Activated T-helper 1 cell treated with anti-CD3 and anti-CD28 coated beads, Interleukin-12 subunit alpha, Interleukin-12 subunit beta, Interleukin-2, Interleukin-4 antibody, amounts not matched to agents 30 ng/mL and 10 ng/mL and 1 ng/mL, durations not matched to agents 14 hours and 24 hours and 36 hours (primary cell): ENCODE measurements at regions not wholly inside any gene's neighbourhood (a gene's known extent, or its start where the extent isn't known, plus 50 kb on each side); places are given as distances from the start of the nearest gene placed in this dataset.
"Not testable (repeated sequence)": the region's sequence is repeated elsewhere in the genome, so short reads cannot be mapped to it uniquely, and the experiment has no call there.

ENCODE experiments used
- DNase-seq: peaks from one replicate; pipeline ENCODE4 v3.0.0; 2021; ENCODE audit warnings: low spot score
- H3K27ac Mint-ChIP-seq: one replicate; pipeline ENCODE4 v1.8.0; 2021; ENCODE audit warnings: mild to moderate bottlenecking, mixed read lengths
- H3K27me3 Mint-ChIP-seq: one replicate; pipeline ENCODE4 v1.8.0; 2022; ENCODE audit warnings: mild to moderate bottlenecking, moderate library complexity, mixed read lengths; ENCODE audit not compliant: insufficient read depth
- H3K36me3 Mint-ChIP-seq: one replicate; pipeline ENCODE4 v1.8.0; 2021; ENCODE audit warnings: low read depth, mixed read lengths
- H3K4me1 Mint-ChIP-seq: one replicate; pipeline ENCODE4 v1.8.0; 2021; ENCODE audit warnings: low read depth, mixed read lengths
- H3K4me3 Mint-ChIP-seq: one replicate; pipeline ENCODE4 v1.8.0; 2021; ENCODE audit warnings: mild to moderate bottlenecking, moderate library complexity, mixed read lengths
- H3K9me3 Mint-ChIP-seq: one replicate; pipeline ENCODE4 v1.8.0; 2021; ENCODE audit warnings: mixed read lengths
- intact Hi-C: fragments of 100-400 bp; cut with micrococcal nuclease; formaldehyde crosslinking; loops from one replicate; pipeline ENCODE4 v1.15.1; 2024

DNA sequence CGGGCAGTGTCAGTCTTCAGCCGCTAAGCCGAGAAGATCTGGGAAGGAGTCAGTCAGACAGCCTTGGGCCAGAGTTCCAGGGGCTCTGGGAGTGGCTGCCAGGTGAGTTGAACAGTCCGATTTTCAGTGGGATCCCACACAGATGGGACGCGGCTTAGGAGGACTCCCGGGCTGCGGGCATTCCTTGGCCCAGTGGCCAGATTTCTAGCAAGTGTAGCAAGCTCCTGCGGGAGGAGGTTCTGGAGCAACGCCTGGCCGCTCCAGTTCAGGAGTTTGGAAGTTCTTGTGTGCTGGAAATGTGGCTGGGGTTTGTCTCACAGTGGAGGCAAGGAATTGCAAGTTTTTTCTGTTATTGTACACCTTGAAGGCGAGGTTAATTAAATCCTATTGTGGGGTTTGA, 414.0 kb upstream of the EPHA7 start:
- H3K27ac Mint-ChIP-seq, H3K9me3 Mint-ChIP-seq, H3K27me3 Mint-ChIP-seq, H3K4me1 Mint-ChIP-seq, DNase-seq, H3K4me3 Mint-ChIP-seq, intact Hi-C loops, H3K36me3 Mint-ChIP-seq: not testable (repeated sequence)

DNA sequence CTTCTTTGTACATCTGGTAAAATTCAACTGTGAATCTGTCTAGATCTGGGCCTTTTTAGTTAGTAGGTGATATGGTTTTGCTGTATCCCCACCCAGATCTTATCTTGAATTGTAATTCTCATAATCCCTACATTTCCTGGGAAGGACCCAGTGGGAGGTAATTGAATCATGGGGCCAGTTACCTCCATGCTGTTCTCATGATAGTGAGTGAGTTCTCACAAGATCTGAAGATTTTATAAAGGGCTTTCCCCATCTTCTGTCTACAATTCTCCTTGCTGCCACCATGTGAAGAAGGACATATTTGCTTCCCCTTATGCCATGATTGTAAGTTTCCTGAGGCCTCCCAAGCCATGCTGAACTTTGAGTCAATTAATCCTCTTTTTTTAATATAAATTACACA, 410.4 kb upstream of the EPHA7 start:
- peaks cover 14% of the 10 kb centered on the region for H3K9me3 Mint-ChIP-seq
- DNase-seq, H3K4me3 Mint-ChIP-seq, intact Hi-C loops, H3K4me1 Mint-ChIP-seq, H3K36me3 Mint-ChIP-seq, H3K27me3 Mint-ChIP-seq, H3K27ac Mint-ChIP-seq: not testable (repeated sequence)

DNA sequence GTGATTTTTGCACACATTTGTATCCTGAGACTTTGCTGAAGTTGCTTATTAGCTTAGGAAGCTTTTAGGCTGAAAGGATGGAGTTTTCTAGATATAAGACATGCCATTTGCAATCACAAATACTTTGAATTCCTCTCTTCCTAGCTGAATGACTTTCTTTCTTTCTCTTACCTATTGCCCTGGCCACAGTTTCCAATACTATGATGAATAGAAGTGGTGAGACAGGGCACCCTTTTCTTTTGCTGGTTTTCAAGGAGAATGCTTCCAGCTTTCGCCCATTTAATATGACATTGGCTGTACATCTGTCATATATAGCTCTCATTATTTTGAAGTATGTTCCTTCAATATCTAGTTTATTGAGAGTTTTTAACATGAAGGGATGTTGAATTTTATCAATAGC, 409.6 kb upstream of the EPHA7 start:
- H3K4me3 Mint-ChIP-seq: no peak overlapping the region
- intact Hi-C loops: no loop called here
- H3K9me3 Mint-ChIP-seq: peaks cover 14% of the 10 kb centered on the region
- H3K27ac Mint-ChIP-seq: no peak overlapping the region
- peaks cover 1% of the 10 kb centered on the region for H3K27me3 Mint-ChIP-seq
- H3K4me1 Mint-ChIP-seq: no peaks in the 10 kb centered on the region
- DNase-seq: no peak
- H3K36me3 Mint-ChIP-seq: no peaks in the 10 kb centered on the region

DNA sequence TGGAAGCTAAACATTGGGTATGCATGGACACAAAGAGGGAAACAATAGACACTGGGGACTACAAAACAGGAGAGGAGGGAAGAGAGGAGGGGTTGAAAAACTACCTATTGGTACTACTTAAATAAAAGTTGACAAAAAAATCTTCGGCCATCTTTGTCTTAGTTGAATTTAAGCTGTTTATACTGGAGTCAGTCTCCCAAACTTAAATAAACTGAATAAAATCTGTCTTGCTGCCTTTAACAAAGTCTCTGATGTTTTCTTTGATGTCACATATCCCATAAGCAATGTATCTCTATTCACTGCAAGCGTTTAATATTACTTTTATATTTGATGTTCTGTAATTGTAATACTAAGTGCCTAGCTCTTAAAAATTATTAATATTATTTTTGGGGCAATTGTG, 409.2 kb upstream of the EPHA7 start:
- Mint-ChIP-seq H3K27ac (no peak overlapping the region), H3K9me3 (peaks cover 14% of the 10 kb centered on the region), H3K4me1 (no peaks in the 10 kb centered on the region), H3K27me3 (peaks cover 1% of the 10 kb centered on the region), H3K36me3 (no peaks in the 10 kb centered on the region), H3K4me3 (no peak overlapping the region)
- no peak for DNase-seq
- intact Hi-C loops: no loop called here

DNA sequence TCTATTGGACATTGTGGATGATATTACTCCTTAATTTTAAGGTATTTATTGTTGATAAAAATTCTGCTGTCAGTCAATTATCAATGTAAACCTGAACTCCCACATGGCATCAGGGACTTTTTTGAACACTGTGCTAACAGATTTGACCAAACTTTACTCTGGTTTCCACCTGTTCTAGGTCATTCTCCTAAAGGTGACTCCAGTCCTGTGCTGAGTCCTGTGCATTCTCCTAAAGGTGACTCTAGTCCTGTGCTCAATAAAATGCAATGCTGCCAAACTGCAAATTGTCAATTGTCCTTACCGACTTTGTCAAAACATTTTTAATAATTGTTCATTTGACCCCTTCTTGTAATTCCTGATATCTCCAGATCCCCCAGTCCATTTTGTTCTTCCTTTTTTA, 408.4 kb upstream of the EPHA7 start:
- H3K27me3 Mint-ChIP-seq: peaks cover 1% of the 10 kb centered on the region
- no peaks in the 10 kb centered on the region for H3K36me3 Mint-ChIP-seq
- no peak overlapping the region for H3K27ac Mint-ChIP-seq
- peaks cover 14% of the 10 kb centered on the region for H3K9me3 Mint-ChIP-seq
- intact Hi-C loops: no loop called here
- H3K4me3 Mint-ChIP-seq: no peak overlapping the region
- H3K4me1 Mint-ChIP-seq: no peaks in the 10 kb centered on the region
- no peak for DNase-seq

DNA sequence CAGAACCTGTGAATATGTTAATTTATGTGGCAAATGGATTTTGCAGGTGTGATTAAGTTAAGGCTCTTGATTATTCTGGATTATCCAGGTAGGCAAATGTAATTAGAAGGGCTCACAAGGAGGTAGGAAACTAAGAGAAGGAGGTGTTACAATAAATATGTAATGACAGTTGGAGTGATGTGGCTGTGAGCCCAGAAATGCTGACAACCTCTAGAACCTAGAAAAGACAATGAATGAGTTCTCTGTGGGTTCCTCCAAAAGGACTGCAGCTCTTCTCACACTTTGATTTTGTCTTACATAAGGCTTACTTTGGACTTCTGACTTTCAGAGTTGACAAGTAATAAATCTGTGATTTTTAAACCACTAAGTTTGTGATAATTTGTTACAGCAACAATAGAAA, 406.6 kb upstream of the EPHA7 start:
- H3K36me3 Mint-ChIP-seq: no peaks in the 10 kb centered on the region
- H3K9me3 Mint-ChIP-seq: peaks cover 6% of the 10 kb centered on the region
- no peak overlapping the region for H3K4me3 Mint-ChIP-seq
- H3K27ac Mint-ChIP-seq: no peak overlapping the region
- H3K27me3 Mint-ChIP-seq: peaks cover 1% of the 10 kb centered on the region
- intact Hi-C loops: no loop called here
- no peak for DNase-seq
- no peaks in the 10 kb centered on the region for H3K4me1 Mint-ChIP-seq

DNA sequence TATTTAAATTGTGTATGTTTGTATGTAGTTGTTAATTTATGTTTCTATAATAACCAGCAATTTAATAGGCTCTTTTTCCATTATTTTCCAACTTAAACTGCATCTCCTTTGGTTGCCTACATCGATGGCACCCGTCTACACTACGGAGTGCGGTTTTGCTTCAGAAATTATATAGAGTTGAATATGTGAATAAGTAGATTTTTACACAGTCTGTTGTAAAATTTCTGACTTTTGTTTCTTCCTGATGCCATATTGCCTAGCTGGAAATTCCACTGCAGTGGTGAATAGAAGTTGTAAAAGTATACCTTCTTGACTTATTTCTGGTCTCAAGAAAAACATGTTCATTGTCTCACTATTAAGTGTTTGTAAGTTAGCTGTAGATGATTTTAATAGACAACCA, 404.1 kb upstream of the EPHA7 start:
- H3K9me3 Mint-ChIP-seq: peaks cover 6% of the 10 kb centered on the region
- no peaks in the 10 kb centered on the region for H3K36me3 Mint-ChIP-seq
- no peaks in the 10 kb centered on the region for H3K4me1 Mint-ChIP-seq
- intact Hi-C loops: no loop called here
- H3K27me3 Mint-ChIP-seq: peaks cover 1% of the 10 kb centered on the region
- no peak for DNase-seq
- no peak overlapping the region for H3K4me3 Mint-ChIP-seq
- no peak overlapping the region for H3K27ac Mint-ChIP-seq

DNA sequence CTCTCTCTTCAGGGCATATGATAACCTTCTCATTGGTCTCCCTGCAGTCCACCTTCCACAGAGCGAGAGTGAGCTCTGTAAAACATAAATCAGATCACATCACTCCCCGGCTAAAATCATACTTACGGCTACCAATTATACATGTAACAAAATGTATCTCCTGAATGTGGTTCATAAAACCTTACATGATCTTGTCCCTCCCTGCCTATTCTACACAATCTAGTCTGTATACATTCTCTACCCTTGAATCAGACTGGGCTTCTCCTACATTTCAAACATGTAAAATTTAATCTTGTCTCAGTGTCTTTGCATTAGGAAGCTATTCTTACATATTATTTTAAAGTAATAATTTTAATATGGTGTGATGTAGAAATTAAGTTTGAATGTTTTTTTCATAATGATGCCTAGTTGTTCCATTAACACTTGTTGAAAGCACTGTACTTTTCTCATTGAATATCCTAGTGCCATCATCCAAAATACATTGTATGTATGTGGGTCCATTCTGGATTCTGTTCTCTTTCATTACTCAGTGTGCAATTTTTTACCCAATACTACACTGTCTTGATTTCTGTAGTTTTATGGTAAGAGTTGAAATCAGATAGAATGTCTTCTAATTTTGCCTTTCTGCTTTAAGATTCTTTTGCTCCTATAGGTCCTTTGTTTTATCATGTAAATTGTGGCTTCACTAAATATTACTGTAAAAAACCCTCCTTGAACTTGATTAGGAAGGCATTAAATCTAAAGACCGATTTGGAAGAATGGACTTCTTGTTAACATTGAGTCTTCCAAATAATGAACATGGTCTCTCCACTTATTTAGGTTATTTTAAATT, 403.3 kb upstream of the EPHA7 start:
- no peaks in the 10 kb centered on the region for H3K27me3 Mint-ChIP-seq
- H3K36me3 Mint-ChIP-seq: no peaks in the 10 kb centered on the region
- H3K27ac Mint-ChIP-seq: no peak overlapping the region
- no peaks in the 10 kb centered on the region for H3K4me1 Mint-ChIP-seq
- no peak overlapping the region for H3K4me3 Mint-ChIP-seq
- DNase-seq: no peak
- no peaks in the 10 kb centered on the region for H3K9me3 Mint-ChIP-seq
- intact Hi-C loops: no loop called here

DNA sequence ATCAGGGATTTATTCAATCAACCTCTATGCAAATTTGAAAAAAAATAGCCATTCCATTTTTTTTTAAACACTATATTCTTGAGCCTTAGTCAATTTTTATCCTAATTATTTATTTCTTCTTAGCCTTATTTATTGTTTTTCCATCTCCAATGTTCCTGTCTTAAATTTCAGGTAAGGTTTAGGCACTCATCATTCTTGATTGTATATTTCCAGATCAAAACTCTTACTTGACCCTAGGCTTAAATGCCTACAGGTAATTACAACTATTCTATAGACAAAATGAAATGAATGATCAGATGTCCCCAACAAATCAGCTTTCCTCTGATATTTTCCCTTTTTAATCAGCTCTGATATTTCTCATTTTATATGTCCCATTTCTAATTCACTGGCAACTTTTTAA, 402.6 kb upstream of the EPHA7 start:
- intact Hi-C loops: no loop called here
- Mint-ChIP-seq H3K9me3 (no peaks in the 10 kb centered on the region), H3K36me3 (no peaks in the 10 kb centered on the region), H3K4me3 (no peak overlapping the region), H3K27me3 (no peaks in the 10 kb centered on the region), H3K27ac (no peak overlapping the region), H3K4me1 (no peaks in the 10 kb centered on the region)
- no peak for DNase-seq

DNA sequence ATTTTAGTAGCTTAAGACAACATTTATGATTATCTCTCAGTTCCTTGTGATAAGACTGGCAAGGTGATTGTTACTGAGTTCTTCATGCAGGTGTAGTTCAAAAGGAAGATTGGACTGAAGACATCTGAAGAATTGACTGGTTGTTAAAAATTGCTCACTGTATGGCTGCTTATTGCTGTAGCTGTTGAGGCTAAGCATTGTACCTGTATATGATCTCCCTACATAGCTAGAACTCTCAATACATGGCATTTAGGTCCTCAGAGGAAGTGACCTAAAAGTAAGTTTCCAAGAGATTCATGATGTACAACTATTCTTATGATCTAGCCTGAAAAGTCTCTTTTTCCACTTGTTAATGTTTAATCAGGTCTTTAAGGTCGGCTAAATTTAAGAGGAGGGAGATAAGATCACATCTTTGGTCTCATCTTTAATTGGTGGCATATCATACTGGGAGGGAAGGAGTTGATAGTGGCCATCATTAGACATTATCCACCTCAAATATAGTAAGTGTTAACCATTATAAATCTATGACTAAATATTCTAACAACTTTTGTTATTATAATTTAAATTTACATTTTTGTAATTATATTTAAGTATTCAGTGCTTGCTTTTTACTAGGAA, 401.2 kb upstream of the EPHA7 start:
- Mint-ChIP-seq H3K27ac (no peak overlapping the region), H3K9me3 (no peaks in the 10 kb centered on the region), H3K4me3 (no peak overlapping the region), H3K36me3 (no peaks in the 10 kb centered on the region), H3K4me1 (no peaks in the 10 kb centered on the region), H3K27me3 (no peaks in the 10 kb centered on the region)
- intact Hi-C loops: no loop called here
- DNase-seq: no peak

DNA sequence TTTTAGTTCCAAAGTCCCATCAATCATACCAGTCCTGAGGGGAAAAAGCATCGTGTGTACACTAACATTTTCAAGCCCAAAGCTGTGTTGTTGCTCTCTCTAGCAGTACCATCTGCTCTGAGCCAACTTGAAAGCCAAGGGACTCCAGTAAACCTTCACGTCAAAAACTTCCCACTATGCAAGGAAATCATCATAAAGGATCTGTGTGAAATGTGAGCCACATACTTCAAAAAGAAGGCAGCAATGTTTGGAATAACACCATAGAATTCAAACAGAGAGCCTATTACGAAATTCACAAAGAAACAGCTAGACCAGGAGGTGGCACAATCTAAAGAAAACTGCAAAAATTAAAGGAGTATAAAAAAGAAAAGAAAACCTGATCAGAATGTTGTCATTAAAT, 399.8 kb upstream of the EPHA7 start:
- intact Hi-C loops: no loop called here
- H3K27me3 Mint-ChIP-seq: no peaks in the 10 kb centered on the region
- no peaks in the 10 kb centered on the region for H3K36me3 Mint-ChIP-seq
- no peaks in the 10 kb centered on the region for H3K9me3 Mint-ChIP-seq
- H3K4me3 Mint-ChIP-seq: no peak overlapping the region
- DNase-seq: no peak
- no peak overlapping the region for H3K27ac Mint-ChIP-seq
- H3K4me1 Mint-ChIP-seq: no peaks in the 10 kb centered on the region

DNA sequence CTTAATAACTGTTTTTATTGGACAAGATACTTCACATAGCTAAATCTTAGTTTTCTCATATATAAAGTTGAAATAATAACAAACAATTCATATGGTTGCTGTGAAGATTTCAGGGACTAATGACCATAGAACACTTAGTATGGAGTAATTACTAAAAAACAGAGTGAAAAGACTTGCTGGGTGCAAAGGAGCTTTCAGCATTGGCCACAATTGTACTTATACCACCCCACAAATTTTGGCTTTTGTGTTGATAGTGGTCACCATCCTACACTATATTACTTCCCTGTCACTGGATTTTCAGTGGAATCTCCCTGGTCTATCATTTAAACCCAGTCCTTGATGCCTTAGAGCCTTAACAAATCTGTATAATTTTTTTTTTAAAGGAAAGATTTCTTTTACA, 398.6 kb upstream of the EPHA7 start:
- no peaks in the 10 kb centered on the region for H3K4me1 Mint-ChIP-seq
- no peak overlapping the region for H3K27ac Mint-ChIP-seq
- no peak for DNase-seq
- intact Hi-C loops: no loop called here
- no peak overlapping the region for H3K4me3 Mint-ChIP-seq
- H3K27me3 Mint-ChIP-seq: no peaks in the 10 kb centered on the region
- H3K36me3 Mint-ChIP-seq: no peaks in the 10 kb centered on the region
- H3K9me3 Mint-ChIP-seq: no peaks in the 10 kb centered on the region

DNA sequence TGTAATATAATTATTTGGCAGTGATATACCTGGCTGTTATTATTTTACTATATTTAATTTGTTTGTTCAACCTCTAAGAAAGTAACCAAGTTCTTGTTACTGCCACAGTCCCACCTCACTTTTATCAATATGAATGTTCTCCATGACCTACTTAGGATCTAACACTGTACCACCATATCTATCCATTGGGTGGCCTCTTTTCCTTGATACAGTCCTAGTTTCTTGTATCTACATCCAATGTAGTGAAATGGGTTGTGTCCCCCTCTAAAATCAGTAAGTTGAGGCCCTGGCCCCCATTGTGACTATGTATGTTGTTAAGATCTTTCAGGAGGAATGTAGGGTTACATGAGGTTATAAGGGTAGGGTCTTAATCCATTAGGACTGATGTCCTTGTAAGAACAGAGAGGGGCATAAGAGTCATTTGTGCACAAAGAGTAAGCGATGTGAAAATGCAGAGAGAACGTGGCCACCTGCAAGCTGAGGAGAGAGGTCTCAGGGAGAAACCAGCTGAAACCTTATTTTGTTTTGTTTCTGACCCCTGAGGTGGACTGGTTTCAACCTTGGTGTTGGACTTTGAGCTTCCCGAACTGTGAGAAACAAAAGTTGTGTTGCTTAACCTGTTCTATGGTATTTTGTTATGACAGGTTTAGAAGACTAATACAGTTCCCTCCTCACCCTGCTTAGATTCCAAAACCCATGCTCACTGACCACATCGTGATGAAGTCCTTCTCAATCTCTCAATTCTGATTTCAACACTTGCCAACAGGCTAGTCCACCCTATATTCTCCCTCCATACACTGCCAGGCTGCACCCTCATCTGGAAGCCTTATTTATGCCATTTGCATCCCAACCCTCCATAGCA, 387.3 kb upstream of the EPHA7 start:
- Mint-ChIP-seq H3K4me3 (no peak overlapping the region), H3K9me3 (no peaks in the 10 kb centered on the region), H3K27me3 (no peaks in the 10 kb centered on the region), H3K27ac (no peak overlapping the region), H3K4me1 (no peaks in the 10 kb centered on the region), H3K36me3 (no peaks in the 10 kb centered on the region)
- DNase-seq: no peak
- intact Hi-C loops: no loop called here
